Lower leg skin (tissue), 3 donors: ENCODE measurements at regions not wholly inside any gene's neighbourhood (a gene's known extent, or its start where the extent isn't known, plus 50 kb on each side); places are given as distances from the start of the nearest gene placed in this dataset.
"Not testable (repeated sequence)": the region's sequence is repeated elsewhere in the genome, so short reads cannot be mapped to it uniquely, and the experiment has no call there.

Source experiments
- DNase-seq, 2 donors: peaks; one replicate each; pipeline ENCODE4 v3.0.0-alpha.2; 2019; ENCODE audit warnings: low spot score in 2 of 2
- H3K4me3 ChIP-seq: fragments of 200-600 bp; sonication (generic); 2 replicates; pipeline ENCODE4 v1.5.1; 2017; ENCODE audit warnings: mild to moderate bottlenecking, low read depth; ENCODE audit not compliant: poor library complexity, severe bottlenecking
- WGBS, 2 donors: methylation state at CpG; one replicate each; pipeline ENCODE4 v1.1.5; 2018; 5-methylcytosine and 5-hydroxymethylcytosine counted together
- intact Hi-C: fragments of 100-400 bp; cut with DNase I; formaldehyde crosslinking; loops from one replicate; pipeline ENCODE4 v1.15.0; 2023; ENCODE audit warnings: low total_unique reads

- intact Hi-C loops, H3K4me3 ChIP-seq: not testable (repeated sequence)
- WGBS, 2 donors: 82 to 89% methylated on average over 20 of the region's 85 CpGs
- peak in 1 of 2 donors; percentile 43 for DNase-seq
Measured at GRCh38 chr10:133785846-133786602, 159.4 kb upstream of the FRG2B start.

DNA sequence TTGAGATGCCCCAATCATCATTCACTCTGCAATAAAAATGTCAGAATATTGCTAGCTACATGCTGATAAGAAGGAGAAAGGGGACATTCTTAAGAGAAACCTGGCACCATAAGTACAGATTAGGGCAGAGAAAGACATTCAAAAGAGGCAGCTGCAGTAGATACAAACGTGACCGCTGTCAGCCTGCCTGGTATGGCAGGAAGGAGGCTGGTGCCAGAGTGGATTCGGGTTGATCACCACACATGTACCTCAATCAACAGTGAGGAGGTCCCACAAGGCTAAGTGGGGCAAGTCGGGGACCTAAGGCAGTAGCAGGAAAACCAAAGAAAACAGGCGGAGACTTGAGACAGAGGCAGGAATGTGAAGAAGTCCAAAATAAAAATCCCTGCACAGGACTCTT, 158.6 kb upstream of the FRG2B start:
- H3K4me3 ChIP-seq, intact Hi-C loops: not testable (repeated sequence)
- 71 to 83% methylated on average over 3 to 4 of the region's 5 CpGs for WGBS, 2 donors
- DNase-seq: peak in 1 of 2 donors; percentile 64

DNA sequence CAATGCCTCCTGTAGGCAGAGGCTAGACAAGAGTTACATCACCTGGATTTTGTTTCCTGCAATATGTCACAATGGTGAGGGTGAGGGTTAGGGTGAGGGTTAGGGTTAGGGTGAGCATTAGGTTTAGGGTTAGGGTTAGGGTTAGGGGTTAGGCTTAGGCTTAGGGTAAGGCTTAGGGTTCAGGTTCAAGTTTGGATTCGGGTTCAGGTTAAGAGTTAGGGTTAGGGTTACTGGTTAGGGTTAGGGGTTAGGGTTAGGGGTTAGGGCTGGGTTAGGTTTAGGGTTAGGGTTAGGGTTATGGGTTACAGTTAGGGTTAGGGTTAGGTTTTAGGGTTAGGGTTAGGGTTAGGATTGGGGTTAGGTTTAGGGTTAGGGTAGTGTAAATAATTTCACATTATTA, 138.7 kb upstream of the FRG2B start:
- WGBS, 2 donors: 77% methylated on average over 1 of the region's 1 CpG; no CpG with 5 or more reads in 1 of the 2 donors

GRCh38 chr10:133764823-133765209, 138.2 kb upstream of the FRG2B start:
- intact Hi-C loops, DNase-seq, H3K4me3 ChIP-seq: not testable (repeated sequence)
- WGBS, 2 donors: no CpG with 5 or more reads among the region's 2 CpGs

More for the DNA sequence above, 138.7 kb upstream of the FRG2B start:
- DNase-seq, H3K4me3 ChIP-seq, intact Hi-C loops: not testable (repeated sequence)

DNA sequence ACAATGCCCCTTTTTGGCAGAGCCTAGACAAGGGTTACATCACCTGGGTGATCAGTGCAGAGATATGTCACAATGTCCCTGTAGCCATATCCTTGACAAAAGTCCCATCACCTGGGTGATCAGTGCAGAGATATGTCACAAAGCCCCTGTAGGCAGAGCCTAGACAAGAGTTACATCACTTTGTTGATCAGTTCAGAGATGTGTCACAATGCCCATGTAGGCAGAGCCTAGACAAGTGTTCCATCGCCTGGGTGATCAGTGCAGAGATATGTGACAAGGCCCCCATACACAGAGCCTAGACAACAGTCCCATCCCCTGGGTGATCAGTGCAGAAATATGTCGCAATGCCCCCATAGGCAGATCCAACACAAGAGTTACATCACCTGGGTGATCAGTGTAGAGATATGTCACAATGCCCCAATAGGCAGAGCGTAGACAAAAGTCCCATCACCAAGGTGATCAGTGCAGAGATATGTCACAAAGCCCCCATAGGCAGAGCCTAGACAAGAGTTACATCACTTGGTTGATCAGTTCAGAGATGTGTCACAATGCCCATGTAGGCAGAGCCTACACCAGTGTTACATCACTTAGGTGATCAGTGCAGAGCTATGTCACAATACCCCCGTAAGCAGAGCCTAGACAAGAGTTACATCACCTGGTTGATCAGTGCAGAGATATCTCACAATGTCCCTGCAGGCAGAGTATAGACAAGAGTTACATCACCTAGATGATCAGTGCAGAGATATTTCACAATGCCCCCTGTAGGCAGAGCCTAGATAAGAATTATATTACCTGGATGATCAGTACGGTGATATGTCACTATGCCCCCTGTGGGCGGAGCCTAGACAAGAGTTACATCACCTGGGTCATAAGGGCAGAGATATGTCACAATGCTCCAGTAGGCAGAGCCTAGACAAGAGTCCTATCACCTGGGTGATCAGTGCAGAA, 137.6 kb upstream of the FRG2B start:
- 69 to 90% methylated on average over 4 of the region's 6 CpGs for WGBS, 2 donors
- DNase-seq, intact Hi-C loops, H3K4me3 ChIP-seq: not testable (repeated sequence)

DNA sequence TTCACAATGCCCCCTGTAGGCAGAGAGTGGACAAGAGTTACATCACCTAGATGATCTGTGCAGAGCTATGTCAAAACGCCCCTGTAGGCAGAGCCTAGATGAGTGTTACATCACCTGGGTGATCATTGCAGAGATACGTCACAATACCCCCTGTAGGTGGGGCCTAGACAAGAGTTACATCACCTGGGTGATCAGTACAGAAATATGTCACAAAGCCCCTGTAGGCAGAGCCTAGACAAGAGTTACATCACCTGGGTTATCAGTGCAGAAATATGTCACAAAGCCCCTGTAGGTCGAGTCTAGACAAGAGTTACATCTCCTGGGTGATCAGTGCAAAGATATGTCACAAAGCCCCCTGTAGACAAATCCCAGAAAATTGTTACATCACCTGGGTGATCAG, 136.6 kb upstream of the FRG2B start:
- H3K4me3 ChIP-seq, DNase-seq, intact Hi-C loops: not testable (repeated sequence)
- no CpG with 5 or more reads among the region's 3 CpGs for WGBS, 2 donors

GRCh38 chr10:133753545-133753944, 127.0 kb upstream of the FRG2B start:
- DNase-seq, intact Hi-C loops: not testable (repeated sequence)

More at GRCh38 chr10:133753545-133753944, 127.0 kb upstream of the FRG2B start:
- not testable (repeated sequence) for H3K4me3 ChIP-seq
- no CpG with 5 or more reads among the region's 39 CpGs for WGBS, 2 donors
